ENCODE measurements at regions not wholly inside any gene's neighbourhood (a gene's known extent, or its start where the extent isn't known, plus 50 kb on each side); places are given as distances from the start of the nearest gene placed in this dataset.

GRCh38 chr11:106186630-106187029 is 109.2 kb downstream of the AASDHPPT start:
- no peak for TF ChIP-seq CTCF (IDR thresholded peaks at IDR 0.05; ENCODE audit: low read depth, low read length, poor library complexity, severe bottlenecking)
- TF ChIP-seq EZH2phosphoT487 (IDR thresholded peaks at IDR 0.05; ENCODE audit: borderline replicate concordance, low read length) = no peak
